ENCODE measurements at regions not wholly inside any gene's neighbourhood (a gene's known extent, or its start where the extent isn't known, plus 50 kb on each side); places are given as distances from the start of the nearest gene placed in this dataset.

DNA sequence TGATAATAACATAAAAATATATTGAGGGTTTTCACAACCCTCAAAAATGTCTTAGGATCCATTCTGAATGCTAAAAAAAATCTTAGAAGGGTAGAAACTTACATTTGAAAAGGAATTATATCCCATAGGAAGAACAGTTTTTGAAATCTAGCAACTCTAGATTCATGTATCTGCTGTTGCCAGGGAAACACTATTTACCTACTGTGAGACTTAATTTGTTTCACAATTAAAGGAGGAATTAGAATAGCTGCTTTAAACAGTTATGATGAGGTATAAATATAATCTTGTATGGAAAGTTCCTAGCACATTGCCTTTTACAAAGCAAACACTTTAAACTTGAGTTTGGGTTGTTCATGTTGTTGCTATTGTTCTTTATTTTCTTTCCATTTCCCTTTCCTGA lies 988.2 kb downstream of the SUCLG1 start:
- Histone ChIP-seq H3K36me3 (ENCODE audit: control insufficient read depth, insufficient read depth, low read length) (no peaks in the 10 kb centered on the region), H3K27ac (ENCODE audit: low read length) (no peak overlapping the region), H3K4me1 (ENCODE audit: control insufficient read depth, insufficient read depth, low read length) (no peaks in the 10 kb centered on the region), H3K4me3 (ENCODE audit: low read length) (no peak overlapping the region), H3K27me3 (ENCODE audit: control insufficient read depth, insufficient read depth, low read length) (no peaks in the 10 kb centered on the region), H3K9me3 (replicated peaks; ENCODE audit: control insufficient read depth, low read depth, low read length) (no peaks in the 10 kb centered on the region)
- peak; percentile 12 for DNase-seq

DNA sequence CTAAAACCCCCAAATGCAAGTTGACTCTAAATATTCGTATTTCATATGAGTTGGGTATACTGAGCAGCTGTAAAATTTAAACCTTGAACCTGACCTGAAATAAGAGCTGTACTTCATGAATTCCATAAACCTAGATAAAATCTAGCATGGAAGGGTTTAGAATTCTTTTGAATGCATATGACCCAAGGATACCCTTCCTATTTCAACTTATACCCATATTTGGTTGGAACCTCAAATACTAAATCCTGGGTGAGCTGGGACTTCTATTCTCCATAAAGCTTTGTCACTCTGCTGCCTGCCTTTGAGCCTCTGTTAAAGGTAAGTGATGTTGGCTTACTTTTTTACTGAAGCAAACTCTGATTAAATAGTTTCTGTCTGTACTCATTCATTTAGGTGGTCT lies 994.6 kb downstream of the SUCLG1 start:
- no peaks in the 10 kb centered on the region for H3K27me3 ChIP-seq (ENCODE audit: control insufficient read depth, insufficient read depth, low read length)
- DNase-seq, result no peak
- WGBS (ENCODE audit: insufficient coverage), result no CpG with 5 or more reads among the region's 1 CpG
- no peaks in the 10 kb centered on the region for H3K36me3 ChIP-seq (ENCODE audit: control insufficient read depth, insufficient read depth, low read length)
- H3K4me3 ChIP-seq (ENCODE audit: low read length), result no peak overlapping the region
- no peaks in the 10 kb centered on the region for H3K4me1 ChIP-seq (ENCODE audit: control insufficient read depth, insufficient read depth, low read length)
- no peak overlapping the region for H3K27ac ChIP-seq (ENCODE audit: low read length)
- no peaks in the 10 kb centered on the region for H3K9me3 ChIP-seq (replicated peaks; ENCODE audit: control insufficient read depth, low read depth, low read length)

DNA sequence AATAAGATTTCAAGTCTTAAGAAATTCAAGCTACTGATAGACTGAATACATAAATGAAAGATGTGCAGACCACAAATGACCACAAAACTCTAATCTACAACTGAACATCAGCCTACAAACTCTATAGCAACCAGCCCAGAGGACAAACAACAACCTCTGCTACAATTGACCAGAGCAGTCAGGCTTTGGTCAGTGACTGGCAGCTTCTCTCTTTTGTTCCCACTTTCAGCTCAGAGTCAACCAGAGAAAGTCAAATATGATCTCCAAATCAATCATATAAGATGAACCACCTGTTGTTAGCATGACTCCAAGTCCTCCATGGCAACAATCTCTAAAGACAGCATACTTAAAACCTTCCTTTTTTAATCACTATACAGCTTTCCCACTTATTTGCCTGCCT lies 996.2 kb downstream of the SUCLG1 start:
- H3K27me3 ChIP-seq (ENCODE audit: control insufficient read depth, insufficient read depth, low read length), result no peaks in the 10 kb centered on the region
- no peaks in the 10 kb centered on the region for H3K36me3 ChIP-seq (ENCODE audit: control insufficient read depth, insufficient read depth, low read length)
- no peaks in the 10 kb centered on the region for H3K4me1 ChIP-seq (ENCODE audit: control insufficient read depth, insufficient read depth, low read length)
- H3K9me3 ChIP-seq (replicated peaks; ENCODE audit: control insufficient read depth, low read depth, low read length), result no peaks in the 10 kb centered on the region
- H3K27ac ChIP-seq (ENCODE audit: low read length), result no peak overlapping the region
- DNase-seq, result no peak
- H3K4me3 ChIP-seq (ENCODE audit: low read length), result no peak overlapping the region

DNA sequence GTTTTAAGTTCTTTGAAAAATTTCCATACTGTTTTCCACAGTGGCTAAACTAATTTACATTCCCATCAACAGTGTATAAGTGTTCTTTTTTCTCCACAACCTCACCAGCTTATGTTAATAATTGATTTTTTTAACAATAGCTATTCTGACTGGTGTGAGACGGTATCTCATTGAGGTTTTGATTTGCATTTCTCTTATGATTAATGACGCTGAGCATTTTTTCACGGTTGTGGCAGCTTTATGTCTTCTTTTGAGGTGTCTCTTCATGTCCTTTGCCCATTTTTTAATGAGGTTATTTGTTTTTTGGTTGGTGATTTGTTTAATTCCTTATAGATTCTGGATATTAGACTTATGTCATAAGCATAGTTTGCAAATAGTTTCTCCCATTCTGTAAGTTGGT lies 997.9 kb downstream of the SUCLG1 start:
- WGBS (ENCODE audit: insufficient coverage), result no CpG with 5 or more reads among the region's 3 CpGs
- H3K36me3 ChIP-seq (ENCODE audit: control insufficient read depth, insufficient read depth, low read length), result no peaks in the 10 kb centered on the region
- DNase-seq, result no peak

DNA sequence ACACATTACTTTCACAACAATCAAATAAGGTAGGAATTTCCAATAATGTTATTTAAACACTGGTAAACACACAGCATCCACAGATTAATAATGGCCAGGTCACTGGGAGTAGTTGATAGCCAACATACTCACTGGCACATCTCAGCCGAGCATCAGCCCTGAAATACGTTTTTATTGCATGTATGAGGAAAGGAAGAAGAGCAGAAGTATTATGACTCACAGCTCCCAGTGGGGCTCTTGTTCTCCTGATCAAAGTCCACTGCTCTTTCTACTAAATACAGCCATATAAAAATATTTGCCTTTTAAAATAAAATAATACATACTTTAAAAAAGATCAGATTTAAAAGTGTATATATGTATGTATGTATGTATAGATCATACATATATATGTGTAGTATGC lies 999.6 kb downstream of the SUCLG1 start:
- no peak overlapping the region for H3K4me3 ChIP-seq (ENCODE audit: low read length)
- no peak overlapping the region for H3K27ac ChIP-seq (ENCODE audit: low read length)
- WGBS (ENCODE audit: insufficient coverage), result no CpG with 5 or more reads among the region's 2 CpGs
- DNase-seq, result peak; percentile 24
- H3K9me3 ChIP-seq (replicated peaks; ENCODE audit: control insufficient read depth, low read depth, low read length), result no peaks in the 10 kb centered on the region
- H3K36me3 ChIP-seq (ENCODE audit: control insufficient read depth, insufficient read depth, low read length), result no peaks in the 10 kb centered on the region
- H3K27me3 ChIP-seq (ENCODE audit: control insufficient read depth, insufficient read depth, low read length), result no peaks in the 10 kb centered on the region
- H3K4me1 ChIP-seq (ENCODE audit: control insufficient read depth, insufficient read depth, low read length), result no peaks in the 10 kb centered on the region

More for the DNA sequence above, 997.9 kb downstream of the SUCLG1 start:
- no peaks in the 10 kb centered on the region for H3K9me3 ChIP-seq (replicated peaks; ENCODE audit: control insufficient read depth, low read depth, low read length)
- H3K4me3 ChIP-seq (ENCODE audit: low read length), result no peak overlapping the region
- no peaks in the 10 kb centered on the region for H3K4me1 ChIP-seq (ENCODE audit: control insufficient read depth, insufficient read depth, low read length)
- H3K27ac ChIP-seq (ENCODE audit: low read length), result no peak overlapping the region
- H3K27me3 ChIP-seq (ENCODE audit: control insufficient read depth, insufficient read depth, low read length), result no peaks in the 10 kb centered on the region

DNA sequence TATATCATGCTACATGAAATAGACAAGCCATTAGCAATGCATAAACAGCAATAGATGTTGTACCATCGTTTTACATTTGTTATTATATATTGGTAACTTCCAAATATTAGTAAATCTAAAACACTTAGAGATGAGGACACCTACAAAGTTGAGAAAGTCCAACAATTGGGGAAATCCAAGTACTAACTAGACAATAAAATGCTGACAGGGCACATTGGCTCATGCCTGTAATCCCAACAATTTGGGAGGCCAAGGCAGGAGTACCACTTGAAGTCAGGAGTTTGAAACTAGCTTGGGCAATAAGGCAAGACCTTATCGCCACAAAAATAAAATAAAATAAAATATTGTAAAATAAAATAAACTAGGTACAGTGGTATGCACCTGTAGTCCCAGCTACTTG lies 1023.1 kb downstream of the SUCLG1 start:
- H3K4me3 ChIP-seq (ENCODE audit: low read length), result no peak overlapping the region
- no peaks in the 10 kb centered on the region for H3K27me3 ChIP-seq (ENCODE audit: control insufficient read depth, insufficient read depth, low read length)
- no CpG with 5 or more reads among the region's 2 CpGs for WGBS (ENCODE audit: insufficient coverage)
- no peaks in the 10 kb centered on the region for H3K4me1 ChIP-seq (ENCODE audit: control insufficient read depth, insufficient read depth, low read length)
- H3K27ac ChIP-seq (ENCODE audit: low read length), result no peak overlapping the region
- H3K36me3 ChIP-seq (ENCODE audit: control insufficient read depth, insufficient read depth, low read length), result no peaks in the 10 kb centered on the region
- no peaks in the 10 kb centered on the region for H3K9me3 ChIP-seq (replicated peaks; ENCODE audit: control insufficient read depth, low read depth, low read length)
- DNase-seq, result no peak

GRCh38 chr2:83420993-83421392 lies 1038.1 kb downstream of the SUCLG1 start:
- WGBS (ENCODE audit: insufficient coverage), result no CpG with 5 or more reads among the region's 1 CpG
- Histone ChIP-seq H3K36me3 (ENCODE audit: control insufficient read depth, insufficient read depth, low read length) (no peaks in the 10 kb centered on the region), H3K4me3 (ENCODE audit: low read length) (no peak overlapping the region), H3K27me3 (ENCODE audit: control insufficient read depth, insufficient read depth, low read length) (no peaks in the 10 kb centered on the region), H3K27ac (ENCODE audit: low read length) (no peak overlapping the region), H3K9me3 (replicated peaks; ENCODE audit: control insufficient read depth, low read depth, low read length) (peaks cover 13% of the 10 kb centered on the region), H3K4me1 (ENCODE audit: control insufficient read depth, insufficient read depth, low read length) (no peaks in the 10 kb centered on the region)
- no peak for DNase-seq

DNA sequence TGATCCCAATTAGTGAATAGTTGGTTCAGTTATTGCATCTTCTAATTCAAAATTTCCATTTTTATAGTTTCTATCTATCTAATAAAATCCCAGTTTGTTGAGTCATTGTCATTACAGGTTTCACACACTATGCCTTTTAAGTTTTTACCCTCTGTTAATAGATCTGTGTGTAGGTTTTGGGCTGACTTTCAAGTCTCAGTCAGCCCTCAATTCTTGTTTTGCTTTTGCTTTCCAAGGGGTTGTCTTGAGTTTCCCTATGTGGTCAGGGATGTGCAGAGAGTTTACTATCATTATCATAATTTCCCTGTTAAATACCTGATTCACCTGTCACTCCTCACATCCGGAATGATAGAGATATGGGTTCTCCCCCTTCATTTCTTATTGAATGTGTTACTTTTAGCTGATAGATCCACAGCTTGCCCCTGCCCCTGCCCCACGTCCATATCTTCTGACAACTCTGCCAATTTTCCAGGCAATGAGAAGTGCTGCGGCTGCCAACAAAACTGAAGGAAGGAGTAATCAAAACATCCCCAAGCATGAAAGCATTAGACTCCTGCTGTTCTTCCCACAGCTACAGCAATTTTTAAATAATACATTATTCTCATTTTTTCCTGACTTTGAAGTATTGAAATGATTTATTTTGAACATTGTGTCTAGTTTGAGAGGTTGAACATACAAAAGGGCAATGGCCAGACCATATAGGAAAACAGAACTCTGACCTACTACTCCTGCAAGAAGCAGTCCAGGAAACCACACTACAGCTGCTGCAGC lies 1064.8 kb downstream of the SUCLG1 start:
- H3K4me1 ChIP-seq (ENCODE audit: control insufficient read depth, insufficient read depth, low read length), result no peaks in the 10 kb centered on the region
- no peaks in the 10 kb centered on the region for H3K36me3 ChIP-seq (ENCODE audit: control insufficient read depth, insufficient read depth, low read length)
- WGBS (ENCODE audit: insufficient coverage), result 33% methylated on average over 1 of the region's 3 CpGs
- H3K27ac ChIP-seq (ENCODE audit: low read length), result no peak overlapping the region
- H3K4me3 ChIP-seq (ENCODE audit: low read length), result no peak overlapping the region
- no peaks in the 10 kb centered on the region for H3K27me3 ChIP-seq (ENCODE audit: control insufficient read depth, insufficient read depth, low read length)
- DNase-seq, result no peak
- no peaks in the 10 kb centered on the region for H3K9me3 ChIP-seq (replicated peaks; ENCODE audit: control insufficient read depth, low read depth, low read length)

GRCh38 chr2:83388804-83389203 lies 1070.3 kb downstream of the SUCLG1 start:
- WGBS (ENCODE audit: insufficient coverage), result no CpG with 5 or more reads among the region's 1 CpG
- H3K4me1 ChIP-seq (ENCODE audit: control insufficient read depth, insufficient read depth, low read length), result no peaks in the 10 kb centered on the region

GRCh38 chr2:83386549-83386948 lies 1072.5 kb downstream of the SUCLG1 start:
- Histone ChIP-seq H3K36me3 (ENCODE audit: control insufficient read depth, insufficient read depth, low read length) (no peaks in the 10 kb centered on the region), H3K27me3 (ENCODE audit: control insufficient read depth, insufficient read depth, low read length) (no peaks in the 10 kb centered on the region), H3K4me1 (ENCODE audit: control insufficient read depth, insufficient read depth, low read length) (no peaks in the 10 kb centered on the region), H3K9me3 (replicated peaks; ENCODE audit: control insufficient read depth, low read depth, low read length) (no peaks in the 10 kb centered on the region), H3K4me3 (ENCODE audit: low read length) (no peak overlapping the region), H3K27ac (ENCODE audit: low read length) (no peak overlapping the region)
- no CpG with 5 or more reads among the region's 1 CpG for WGBS (ENCODE audit: insufficient coverage)
- DNase-seq, result no peak

More at GRCh38 chr2:83388804-83389203, 1070.3 kb downstream of the SUCLG1 start:
- H3K9me3 ChIP-seq (replicated peaks; ENCODE audit: control insufficient read depth, low read depth, low read length), result no peaks in the 10 kb centered on the region
- H3K27me3 ChIP-seq (ENCODE audit: control insufficient read depth, insufficient read depth, low read length), result no peaks in the 10 kb centered on the region
- DNase-seq, result no peak
- H3K27ac ChIP-seq (ENCODE audit: low read length), result no peak overlapping the region
- no peaks in the 10 kb centered on the region for H3K36me3 ChIP-seq (ENCODE audit: control insufficient read depth, insufficient read depth, low read length)
- no peak overlapping the region for H3K4me3 ChIP-seq (ENCODE audit: low read length)

- DNase-seq, result no peak
- H3K27ac ChIP-seq (ENCODE audit: low read length), result no peak overlapping the region
- H3K36me3 ChIP-seq (ENCODE audit: control insufficient read depth, insufficient read depth, low read length), result no peaks in the 10 kb centered on the region
- H3K9me3 ChIP-seq (replicated peaks; ENCODE audit: control insufficient read depth, low read depth, low read length), result peaks cover 5% of the 10 kb centered on the region
- H3K4me3 ChIP-seq (ENCODE audit: low read length), result no peak overlapping the region
- no peaks in the 10 kb centered on the region for H3K27me3 ChIP-seq (ENCODE audit: control insufficient read depth, insufficient read depth, low read length)
- no peaks in the 10 kb centered on the region for H3K4me1 ChIP-seq (ENCODE audit: control insufficient read depth, insufficient read depth, low read length)
Observed at GRCh38 chr2:83378921-83379320, 1080.2 kb downstream of the SUCLG1 start.
